Skeletal muscle satellite cell (primary cell): ENCODE measurements at regions not wholly inside any gene's neighbourhood (a gene's known extent, or its start where the extent isn't known, plus 50 kb on each side); places are given as distances from the start of the nearest gene placed in this dataset.

ENCODE experiments used
- H3K27me3 ChIP-seq: 2 replicates; pipeline ENCODE4 v1.7.0; 2013; ENCODE audit warnings: low read length; ENCODE audit not compliant: control insufficient read depth, insufficient read depth
- H3K36me3 ChIP-seq: 2 replicates; pipeline ENCODE4 v1.7.0; 2013; ENCODE audit warnings: mild to moderate bottlenecking, control low read depth, low read length; ENCODE audit not compliant: insufficient read depth
- H3K4me1 ChIP-seq: 2 replicates; pipeline ENCODE4 v1.7.0; 2013; ENCODE audit warnings: low read length; ENCODE audit not compliant: control insufficient read depth, insufficient read depth
- H3K4me2 ChIP-seq: 2 replicates; pipeline ENCODE4 v1.7.0; 2013; ENCODE audit warnings: mild to moderate bottlenecking, low read length
- H3K4me3 ChIP-seq: 2 replicates; pipeline ENCODE4 v1.7.0; 2013; ENCODE audit warnings: low read length
- H3K9ac ChIP-seq: 2 replicates; pipeline ENCODE4 v1.7.0; 2013; ENCODE audit warnings: mild to moderate bottlenecking, low read depth, low read length, moderate library complexity
- H3K9me3 ChIP-seq: replicated peaks from 2 replicates; pipeline ENCODE4 v1.7.0; 2013; ENCODE audit warnings: mild to moderate bottlenecking, control low read depth, low read length

GRCh38 chr1:36583080-36583479 is 100.4 kb upstream of the CSF3R start:
- H3K27me3 ChIP-seq: peaks cover 58% of the 10 kb centered on the region
- no peaks in the 10 kb centered on the region for H3K4me1 ChIP-seq
- no peak overlapping the region for H3K9ac ChIP-seq
- no peak overlapping the region for H3K4me3 ChIP-seq
- no peaks in the 10 kb centered on the region for H3K36me3 ChIP-seq
- H3K9me3 ChIP-seq: no peaks in the 10 kb centered on the region
- H3K4me2 ChIP-seq: no peak overlapping the region

DNA sequence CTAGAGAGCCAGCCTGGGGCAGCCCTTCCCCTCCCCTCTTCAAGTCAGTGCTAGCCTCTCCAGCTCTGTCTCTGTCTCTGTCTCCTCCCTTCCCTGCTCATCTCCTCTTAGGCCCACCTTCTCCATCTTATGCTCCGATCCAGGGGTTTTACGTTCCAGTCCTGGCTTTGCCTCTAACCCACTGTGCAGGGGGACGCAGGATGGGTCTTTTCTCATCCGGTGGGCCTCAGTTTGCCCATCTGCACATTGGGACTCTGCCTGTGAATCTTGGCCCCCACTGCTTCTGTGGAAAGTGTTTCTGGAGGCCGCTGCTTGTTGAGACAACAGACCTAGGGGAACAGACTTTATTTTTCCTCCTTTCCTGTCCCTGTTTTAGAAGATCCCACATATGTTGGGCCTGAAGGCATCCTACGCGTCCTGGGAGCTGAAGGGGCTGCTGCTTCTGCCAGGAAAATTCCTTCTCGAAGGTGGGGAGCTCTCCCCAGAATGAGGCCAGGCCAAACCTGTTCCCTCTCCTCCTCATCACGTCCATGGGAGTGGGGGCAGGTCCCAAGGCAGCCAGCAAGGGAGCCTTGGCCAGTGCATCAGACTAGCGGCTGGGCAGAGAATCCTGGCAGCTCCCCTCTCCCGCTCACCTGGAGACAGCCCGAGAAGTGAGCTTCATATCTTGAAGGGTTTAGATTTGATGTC is 99.5 kb upstream of the CSF3R start:
- no peaks in the 10 kb centered on the region for H3K36me3 ChIP-seq
- peaks cover 52% of the 10 kb centered on the region for H3K27me3 ChIP-seq
- no peak overlapping the region for H3K4me3 ChIP-seq
- H3K9me3 ChIP-seq: no peaks in the 10 kb centered on the region
- no peak overlapping the region for H3K9ac ChIP-seq
- no peaks in the 10 kb centered on the region for H3K4me1 ChIP-seq
- H3K4me2 ChIP-seq: no peak overlapping the region

- Histone ChIP-seq H3K4me3 (no peak overlapping the region), H3K4me2 (no peak overlapping the region), H3K27me3 (peaks cover 36% of the 10 kb centered on the region), H3K9ac (no peak overlapping the region), H3K4me1 (no peaks in the 10 kb centered on the region), H3K36me3 (no peaks in the 10 kb centered on the region), H3K9me3 (no peaks in the 10 kb centered on the region)
Observed at GRCh38 chr1:36580524-36580923, 97.8 kb upstream of the CSF3R start.

DNA sequence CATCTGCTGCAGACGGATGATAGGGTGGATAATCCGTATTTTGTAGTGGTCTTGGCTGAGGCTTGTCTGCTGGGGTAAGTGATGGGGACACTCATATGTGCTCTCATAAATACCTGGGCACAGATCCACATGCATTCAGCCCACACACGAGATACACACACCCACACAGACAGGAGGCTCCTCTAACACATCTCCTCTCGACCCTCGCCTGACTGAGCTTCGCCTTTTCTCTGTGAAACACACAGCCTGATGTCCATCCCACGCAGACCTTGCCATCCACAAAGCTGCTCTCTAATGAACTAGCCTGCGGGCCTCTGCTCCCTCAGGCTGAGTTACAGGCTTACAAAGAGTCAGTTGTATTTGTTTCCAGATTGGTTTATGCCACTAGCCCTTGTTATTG is 96.3 kb upstream of the CSF3R start:
- Histone ChIP-seq H3K36me3 (no peaks in the 10 kb centered on the region), H3K4me1 (no peaks in the 10 kb centered on the region), H3K27me3 (peaks cover 28% of the 10 kb centered on the region), H3K9ac (no peak overlapping the region), H3K4me2 (no peak overlapping the region), H3K4me3 (no peak overlapping the region), H3K9me3 (no peaks in the 10 kb centered on the region)

- Histone ChIP-seq H3K27me3 (peaks cover 19% of the 10 kb centered on the region), H3K4me3 (no peak overlapping the region), H3K9ac (no peak overlapping the region), H3K4me2 (no peak overlapping the region), H3K4me1 (no peaks in the 10 kb centered on the region), H3K9me3 (no peaks in the 10 kb centered on the region), H3K36me3 (no peaks in the 10 kb centered on the region)
Observed at GRCh38 chr1:36576551-36577110, 93.9 kb upstream of the CSF3R start.

DNA sequence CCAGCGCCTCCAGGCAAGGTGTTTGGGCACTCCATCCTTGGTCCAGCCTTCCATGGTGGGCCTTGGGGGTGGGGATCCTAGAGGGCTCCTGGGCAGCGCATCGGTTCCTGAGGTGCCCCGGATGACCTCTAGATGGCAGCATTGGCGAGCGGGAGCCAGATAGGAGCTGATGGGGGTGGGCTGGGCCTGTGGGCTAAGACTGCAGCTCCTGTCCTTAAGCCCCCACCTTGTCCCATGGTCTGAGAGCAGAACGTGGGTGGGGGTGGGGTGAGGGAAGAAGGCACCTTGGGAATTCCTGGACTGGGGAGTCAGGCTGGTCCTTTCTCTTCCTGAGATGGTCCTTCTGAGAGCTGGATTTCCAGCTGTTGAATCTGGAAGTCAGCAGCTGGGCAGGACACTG is 93.4 kb upstream of the CSF3R start:
- Histone ChIP-seq H3K36me3 (no peaks in the 10 kb centered on the region), H3K4me3 (no peak overlapping the region), H3K4me2 (no peak overlapping the region), H3K27me3 (peaks cover 19% of the 10 kb centered on the region), H3K4me1 (no peaks in the 10 kb centered on the region), H3K9ac (no peak overlapping the region), H3K9me3 (no peaks in the 10 kb centered on the region)

DNA sequence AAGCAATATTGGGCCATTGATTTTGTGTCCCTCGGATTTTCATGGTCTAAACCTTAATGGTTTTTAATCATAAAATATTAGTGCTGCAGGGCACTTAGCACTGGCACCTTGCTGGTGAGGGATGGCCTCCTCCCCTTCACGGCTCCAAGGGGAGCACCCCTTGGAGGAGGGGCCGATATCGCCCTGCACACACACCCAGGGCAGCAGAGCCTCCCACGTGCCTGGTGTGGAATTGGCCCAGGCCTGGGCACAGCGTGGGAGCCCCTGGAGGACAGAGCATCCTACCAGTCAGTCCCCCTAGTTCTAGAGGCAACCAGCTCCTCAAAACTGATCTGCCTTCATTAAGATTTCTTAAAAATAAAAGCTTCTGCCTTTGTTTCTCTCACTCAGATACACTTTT is 90.7 kb upstream of the CSF3R start:
- H3K9ac ChIP-seq: no peak overlapping the region
- H3K36me3 ChIP-seq: no peaks in the 10 kb centered on the region
- H3K4me3 ChIP-seq: no peak overlapping the region
- no peaks in the 10 kb centered on the region for H3K9me3 ChIP-seq
- no peak overlapping the region for H3K4me2 ChIP-seq
- no peaks in the 10 kb centered on the region for H3K4me1 ChIP-seq
- H3K27me3 ChIP-seq: peaks cover 13% of the 10 kb centered on the region

DNA sequence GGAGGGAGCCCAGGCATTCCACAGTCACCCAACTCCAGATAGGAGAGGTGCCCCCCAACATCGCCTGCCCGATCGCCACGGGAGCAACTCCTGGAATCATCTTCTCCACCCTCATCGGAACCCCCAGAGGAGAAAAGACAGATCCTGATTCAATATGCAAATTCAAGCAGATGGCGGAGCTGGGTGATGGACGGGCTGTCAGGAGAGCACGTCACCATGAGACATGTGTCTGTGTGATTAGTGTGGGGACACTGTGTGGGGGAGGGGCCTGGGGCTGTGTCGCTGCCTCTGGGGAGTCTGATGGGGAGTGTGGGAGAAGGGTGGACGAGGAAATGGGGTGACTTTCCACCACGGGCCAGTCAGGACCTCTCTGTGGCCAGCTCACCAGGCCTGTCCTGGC is 90.2 kb upstream of the CSF3R start:
- Histone ChIP-seq H3K9ac (no peak overlapping the region), H3K4me1 (no peaks in the 10 kb centered on the region), H3K27me3 (peaks cover 8% of the 10 kb centered on the region), H3K36me3 (no peaks in the 10 kb centered on the region), H3K4me3 (no peak overlapping the region), H3K4me2 (no peak overlapping the region), H3K9me3 (no peaks in the 10 kb centered on the region)

GRCh38 chr1:36572142-36572715 is 89.5 kb upstream of the CSF3R start:
- Histone ChIP-seq H3K4me1 (no peaks in the 10 kb centered on the region), H3K4me3 (no peak overlapping the region), H3K4me2 (no peak overlapping the region), H3K27me3 (peaks cover 8% of the 10 kb centered on the region), H3K9ac (no peak overlapping the region), H3K36me3 (no peaks in the 10 kb centered on the region), H3K9me3 (no peaks in the 10 kb centered on the region)

GRCh38 chr1:36571106-36571505 is 88.4 kb upstream of the CSF3R start:
- no peaks in the 10 kb centered on the region for H3K4me1 ChIP-seq
- H3K9ac ChIP-seq: no peak overlapping the region
- no peaks in the 10 kb centered on the region for H3K36me3 ChIP-seq
- peaks cover 8% of the 10 kb centered on the region for H3K27me3 ChIP-seq
- no peak overlapping the region for H3K4me3 ChIP-seq
- H3K9me3 ChIP-seq: no peaks in the 10 kb centered on the region
- H3K4me2 ChIP-seq: no peak overlapping the region

GRCh38 chr1:36570478-36571060 is 87.9 kb upstream of the CSF3R start:
- H3K4me2 ChIP-seq: no peak overlapping the region
- H3K4me3 ChIP-seq: no peak overlapping the region
- peaks cover 8% of the 10 kb centered on the region for H3K27me3 ChIP-seq
- H3K4me1 ChIP-seq: no peaks in the 10 kb centered on the region
- H3K9ac ChIP-seq: no peak overlapping the region
- H3K9me3 ChIP-seq: no peaks in the 10 kb centered on the region
- no peaks in the 10 kb centered on the region for H3K36me3 ChIP-seq

DNA sequence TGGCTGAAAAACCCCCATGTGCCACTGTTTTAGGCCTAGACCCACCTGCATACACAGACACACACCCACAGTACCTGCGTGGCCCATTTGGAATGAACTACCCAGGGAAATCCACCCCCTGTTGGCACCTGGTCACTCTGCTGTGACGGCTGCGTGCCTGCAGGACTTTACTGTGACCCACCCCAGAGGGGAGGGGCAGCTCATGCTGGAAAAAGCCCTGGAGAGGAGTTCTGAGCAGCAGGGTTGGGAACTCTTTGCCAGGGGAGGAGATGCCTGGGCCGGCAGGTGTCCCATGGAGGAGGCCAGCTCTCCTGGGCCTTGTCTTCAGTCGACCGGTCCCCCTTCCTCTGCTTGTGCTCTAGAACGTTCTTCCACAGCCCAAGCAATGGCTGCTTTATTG is 87.3 kb upstream of the CSF3R start:
- Histone ChIP-seq H3K9me3 (no peaks in the 10 kb centered on the region), H3K9ac (no peak overlapping the region), H3K4me2 (no peak overlapping the region), H3K4me1 (no peaks in the 10 kb centered on the region), H3K27me3 (peaks cover 8% of the 10 kb centered on the region), H3K4me3 (no peak overlapping the region), H3K36me3 (no peaks in the 10 kb centered on the region)
